ENCODE measurements at regions not wholly inside any gene's neighbourhood (a gene's known extent, or its start where the extent isn't known, plus 50 kb on each side); places are given as distances from the start of the nearest gene placed in this dataset.

DNA sequence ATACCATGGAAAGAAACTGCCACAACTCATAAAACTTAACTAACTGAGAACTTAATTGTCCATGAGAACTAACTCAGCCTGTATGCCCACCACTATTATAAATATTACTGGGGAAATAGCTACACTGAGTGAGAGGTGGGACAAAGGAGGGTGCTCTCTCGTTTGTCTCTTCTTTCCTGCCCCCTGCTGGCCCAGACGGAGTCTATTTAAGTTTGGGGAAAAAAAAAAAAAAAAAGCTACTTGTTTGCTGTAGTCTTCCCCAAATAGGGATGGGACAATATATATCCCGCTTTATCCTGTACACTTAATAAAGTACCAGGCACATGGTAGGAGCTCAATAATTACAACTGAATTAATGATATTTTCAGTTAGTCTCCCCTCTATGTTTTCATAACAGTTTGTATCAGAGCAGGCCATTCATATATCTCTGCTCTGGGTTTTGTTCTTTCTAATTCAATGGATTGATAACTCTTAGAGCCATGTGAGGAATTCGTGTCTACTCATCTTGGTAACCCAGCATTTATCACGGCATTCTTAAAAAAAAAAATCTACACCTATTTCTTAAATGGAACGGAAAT, 647.6 kb upstream of the PKDCC start:
- DNase-seq (ENCODE audit: low spot score): peak; percentile 4

DNA sequence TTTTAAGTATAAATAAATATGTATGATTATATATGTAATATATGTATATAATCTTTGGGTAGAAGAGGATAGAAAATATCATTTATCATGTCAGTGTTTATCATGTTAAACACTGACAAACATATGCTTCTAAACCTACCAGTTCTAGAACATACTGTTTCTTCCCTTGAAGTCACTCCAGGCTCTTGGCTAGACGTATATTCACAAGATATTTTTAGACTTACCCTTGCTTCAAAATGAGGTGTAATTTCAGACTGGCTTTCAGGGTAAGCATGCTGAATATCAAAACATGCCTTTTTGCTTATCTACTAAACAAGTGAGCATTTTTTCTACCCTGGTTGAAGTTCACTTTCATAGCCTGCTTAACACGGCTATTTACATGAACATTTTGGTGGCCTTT, 642.4 kb upstream of the PKDCC start:
- no peak for DNase-seq (ENCODE audit: low spot score)

- DNase-seq (ENCODE audit: low spot score): no peak
Measured at GRCh38 chr2:41409328-41409727, 638.5 kb upstream of the PKDCC start.

DNA sequence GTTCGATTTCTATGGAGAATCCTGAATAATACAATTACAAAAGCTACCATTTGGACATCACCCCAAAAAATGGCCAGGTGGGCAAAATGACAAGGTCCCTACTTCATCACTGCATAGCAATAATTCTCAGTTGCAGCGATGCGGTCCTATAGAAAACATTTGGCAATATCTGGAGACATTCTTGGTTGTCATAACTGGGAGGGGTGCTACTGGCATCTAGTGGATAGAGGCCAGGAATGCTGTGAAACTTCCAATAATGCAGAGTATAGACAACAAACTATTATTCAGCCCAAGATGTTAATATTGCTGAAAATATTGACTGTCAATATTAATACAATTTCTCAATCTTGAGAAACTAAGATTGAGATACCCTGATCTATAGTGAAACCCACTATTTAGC, 637.8 kb upstream of the PKDCC start:
- no peak for DNase-seq (ENCODE audit: low spot score)

DNA sequence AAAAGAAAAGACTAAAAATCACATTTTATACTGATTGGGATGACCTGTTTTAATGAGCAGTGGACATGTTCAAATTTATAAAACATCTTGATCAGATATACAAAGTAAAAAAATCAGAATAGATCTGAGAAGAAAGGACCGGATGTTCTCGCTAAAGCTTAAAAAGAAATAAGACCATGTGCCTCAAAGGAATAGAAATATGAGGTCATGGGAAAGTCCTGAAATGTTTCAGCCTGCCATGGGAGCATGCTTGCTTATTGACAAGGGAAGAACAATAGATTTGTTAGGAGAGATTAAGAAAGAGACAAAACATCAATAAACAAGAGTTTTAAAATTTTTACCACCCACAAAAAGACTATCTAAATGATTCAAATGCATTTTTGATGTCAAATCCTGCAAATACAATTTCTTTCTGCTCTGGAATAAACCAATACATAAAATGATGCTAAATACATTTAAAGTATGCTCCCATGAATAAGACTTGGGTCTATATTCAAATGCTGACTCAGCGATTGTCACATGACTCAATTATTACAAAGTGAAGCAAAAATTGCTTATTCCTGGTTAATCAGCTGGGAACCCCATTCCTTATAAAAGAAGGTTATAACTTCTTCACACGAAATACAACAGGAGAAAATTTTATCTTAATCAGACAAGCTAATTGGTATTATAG, 633.9 kb upstream of the PKDCC start:
- no peak for DNase-seq (ENCODE audit: low spot score)

GRCh38 chr2:41414486-41415230, 633.2 kb upstream of the PKDCC start:
- peak; percentile 7 for DNase-seq (ENCODE audit: low spot score)

- DNase-seq (ENCODE audit: low spot score): no peak
Measured at GRCh38 chr2:41417511-41417910, 630.3 kb upstream of the PKDCC start.

DNA sequence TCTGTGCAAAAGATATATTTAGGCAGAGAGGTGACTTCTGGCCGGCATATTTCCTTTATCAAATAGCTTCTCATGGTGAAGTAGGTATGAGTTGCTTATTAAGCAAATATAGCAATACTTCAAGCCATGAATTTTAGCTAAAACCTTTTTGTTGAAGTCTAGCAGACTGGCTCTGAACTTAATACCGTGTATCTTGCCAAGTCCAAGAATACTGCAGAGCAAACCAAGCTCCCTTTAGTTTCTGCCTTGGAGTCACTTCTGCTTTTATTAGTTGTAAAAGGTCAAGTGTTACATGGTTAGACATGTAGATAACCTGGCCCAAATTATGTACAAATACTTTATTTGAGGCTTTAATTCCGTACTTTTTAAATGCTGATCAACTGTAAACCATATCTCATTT, 627.6 kb upstream of the PKDCC start:
- no peak for DNase-seq (ENCODE audit: low spot score)

- DNase-seq (ENCODE audit: low spot score): no peak
Measured at GRCh38 chr2:41420872-41421271, 626.9 kb upstream of the PKDCC start.

- DNase-seq (ENCODE audit: low spot score): no peak
Measured at GRCh38 chr2:41431756-41432155, 616.1 kb upstream of the PKDCC start.

- no peak for DNase-seq (ENCODE audit: low spot score)
Measured at GRCh38 chr2:41432459-41432858, 615.4 kb upstream of the PKDCC start.

DNA sequence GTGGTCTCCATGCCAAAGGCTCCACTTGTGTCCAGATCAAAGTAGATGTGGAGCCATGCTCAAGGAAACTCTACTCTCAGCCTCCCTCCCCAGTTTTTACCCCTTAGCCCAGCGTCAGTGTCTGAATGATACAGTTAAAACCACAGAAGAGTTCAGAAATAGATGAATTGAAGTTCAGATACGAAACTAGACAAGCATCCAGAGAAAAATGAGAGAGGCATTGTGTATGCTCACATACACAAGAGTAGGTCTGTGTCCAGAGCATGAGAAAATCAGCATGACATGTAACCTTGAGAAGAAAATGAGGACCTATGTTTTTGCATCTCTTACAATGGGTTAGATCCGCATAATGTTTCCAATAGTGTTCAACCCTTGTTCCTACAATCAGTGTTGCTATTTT, 612.8 kb upstream of the PKDCC start:
- DNase-seq (ENCODE audit: low spot score): no peak

- no peak for DNase-seq (ENCODE audit: low spot score)
Measured at GRCh38 chr2:41441958-41442357, 605.9 kb upstream of the PKDCC start.

GRCh38 chr2:41445865-41446264, 602.0 kb upstream of the PKDCC start:
- no peak for DNase-seq (ENCODE audit: low spot score)

DNA sequence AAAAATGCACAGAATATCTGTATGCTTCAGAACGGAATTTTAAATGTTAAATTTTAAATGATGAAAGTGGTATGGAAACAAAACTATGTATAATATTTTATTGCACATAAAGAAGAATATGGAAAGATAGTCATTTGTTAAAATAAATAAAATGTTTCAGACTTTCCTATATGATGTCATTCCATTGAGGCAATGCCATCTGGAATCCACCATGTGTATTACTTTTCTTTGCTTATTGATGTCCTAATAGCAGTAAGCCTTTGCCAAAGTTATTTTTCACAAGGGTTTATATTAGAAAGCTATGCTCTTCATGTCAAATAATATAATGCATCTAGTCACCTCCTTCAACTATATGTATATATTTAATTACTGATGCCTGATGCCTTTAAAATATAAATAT, 601.6 kb upstream of the PKDCC start:
- DNase-seq (ENCODE audit: low spot score): no peak

DNA sequence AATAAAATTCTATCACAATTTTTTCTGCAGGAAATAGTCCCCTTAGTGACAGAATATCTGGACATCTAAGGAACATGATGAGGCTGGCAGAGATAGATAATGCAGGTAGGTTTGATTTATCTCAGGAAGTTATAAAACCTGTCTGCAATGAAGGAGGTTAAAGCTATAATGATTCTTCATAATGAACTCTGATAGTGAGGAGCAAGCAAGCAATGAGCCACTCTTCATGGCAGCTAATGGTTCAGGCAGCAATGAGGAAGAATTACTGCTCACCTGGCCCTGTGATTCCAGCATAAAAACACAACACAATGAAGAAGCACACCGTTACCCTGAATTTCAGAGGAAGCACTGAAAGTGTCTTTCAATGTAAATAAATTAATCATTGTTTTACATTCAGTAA, 599.6 kb upstream of the PKDCC start:
- DNase-seq (ENCODE audit: low spot score): no peak

GRCh38 chr2:41457026-41457425, 590.8 kb upstream of the PKDCC start:
- no peak for DNase-seq (ENCODE audit: low spot score)

GRCh38 chr2:41460661-41461060, 587.2 kb upstream of the PKDCC start:
- no peak for DNase-seq (ENCODE audit: low spot score)

DNA sequence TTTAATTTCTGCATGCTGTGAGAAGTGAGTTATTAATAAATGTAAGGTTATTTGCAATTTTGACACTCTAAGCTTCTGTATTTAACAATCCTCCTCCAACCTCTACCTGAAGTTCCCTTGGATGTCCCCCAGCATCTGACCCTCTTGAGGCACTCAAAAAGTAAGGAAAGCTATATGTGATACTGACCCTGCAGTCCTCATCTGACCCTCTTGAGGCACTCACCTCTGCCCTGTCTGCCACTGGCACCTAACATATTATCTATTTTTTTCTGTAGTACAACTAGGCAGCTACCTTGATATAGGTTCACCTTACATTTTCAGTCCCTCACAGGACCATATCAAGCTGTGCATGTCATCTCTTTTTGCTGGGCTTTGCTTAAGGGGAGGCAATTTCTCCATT, 583.4 kb upstream of the PKDCC start:
- no peak for DNase-seq (ENCODE audit: low spot score)

DNA sequence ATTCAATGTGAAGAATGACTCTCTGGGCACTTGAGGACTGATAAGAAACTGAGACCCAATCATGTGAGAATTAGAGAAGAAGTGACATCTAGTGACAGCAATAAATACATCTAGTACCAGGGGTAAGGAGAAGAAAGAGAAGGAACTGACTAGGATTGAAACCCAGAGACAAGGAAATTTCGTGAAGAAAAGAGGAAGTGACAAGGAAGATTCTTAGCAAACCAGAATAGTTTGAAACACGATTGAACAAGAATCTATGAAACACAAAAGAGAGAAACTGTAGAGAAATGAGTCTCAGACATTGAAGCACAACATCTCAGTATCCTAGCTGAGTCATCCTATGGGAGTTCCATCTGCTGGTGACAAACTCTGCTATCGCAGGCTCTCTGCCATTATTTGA, 571.9 kb upstream of the PKDCC start:
- DNase-seq (ENCODE audit: low spot score): no peak

DNA sequence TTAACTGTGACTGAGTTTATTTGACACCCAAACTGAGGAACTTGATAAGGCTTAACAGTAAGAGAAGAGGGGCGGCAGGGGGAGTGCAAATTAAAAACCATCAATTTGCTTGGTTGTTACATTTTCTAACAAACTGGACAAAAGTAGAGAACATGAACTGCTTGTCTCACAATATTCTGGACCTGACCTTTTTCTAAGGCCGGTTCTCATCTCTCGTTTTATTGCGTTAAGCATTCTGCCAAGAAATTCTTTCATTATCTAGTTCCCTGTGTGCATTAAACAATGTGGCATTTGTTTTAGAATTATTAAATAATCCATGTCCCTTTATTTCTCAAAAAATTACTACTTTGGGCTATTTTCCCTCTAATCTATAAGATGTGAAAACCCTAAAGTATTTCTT, 565.2 kb upstream of the PKDCC start:
- DNase-seq (ENCODE audit: low spot score): no peak

DNA sequence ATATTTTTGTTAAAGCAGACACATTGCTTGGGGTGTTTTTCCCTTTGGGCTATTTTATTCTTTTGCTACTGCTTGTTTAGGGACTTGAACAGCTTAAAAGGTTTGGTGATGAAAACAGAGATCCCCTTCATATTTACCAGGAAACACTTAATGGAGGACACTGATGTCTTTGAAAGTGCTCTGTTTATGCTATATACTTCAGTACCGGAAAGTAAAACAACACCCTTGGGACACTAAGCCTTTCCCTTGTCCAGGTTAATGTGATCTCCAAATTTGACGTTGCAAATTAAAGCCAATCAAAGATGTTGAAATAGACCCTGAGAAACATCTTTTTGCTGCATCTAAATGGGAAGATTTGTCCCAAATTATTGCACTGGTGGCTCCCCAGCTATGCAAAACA, 564.6 kb upstream of the PKDCC start:
- DNase-seq (ENCODE audit: low spot score): no peak

DNA sequence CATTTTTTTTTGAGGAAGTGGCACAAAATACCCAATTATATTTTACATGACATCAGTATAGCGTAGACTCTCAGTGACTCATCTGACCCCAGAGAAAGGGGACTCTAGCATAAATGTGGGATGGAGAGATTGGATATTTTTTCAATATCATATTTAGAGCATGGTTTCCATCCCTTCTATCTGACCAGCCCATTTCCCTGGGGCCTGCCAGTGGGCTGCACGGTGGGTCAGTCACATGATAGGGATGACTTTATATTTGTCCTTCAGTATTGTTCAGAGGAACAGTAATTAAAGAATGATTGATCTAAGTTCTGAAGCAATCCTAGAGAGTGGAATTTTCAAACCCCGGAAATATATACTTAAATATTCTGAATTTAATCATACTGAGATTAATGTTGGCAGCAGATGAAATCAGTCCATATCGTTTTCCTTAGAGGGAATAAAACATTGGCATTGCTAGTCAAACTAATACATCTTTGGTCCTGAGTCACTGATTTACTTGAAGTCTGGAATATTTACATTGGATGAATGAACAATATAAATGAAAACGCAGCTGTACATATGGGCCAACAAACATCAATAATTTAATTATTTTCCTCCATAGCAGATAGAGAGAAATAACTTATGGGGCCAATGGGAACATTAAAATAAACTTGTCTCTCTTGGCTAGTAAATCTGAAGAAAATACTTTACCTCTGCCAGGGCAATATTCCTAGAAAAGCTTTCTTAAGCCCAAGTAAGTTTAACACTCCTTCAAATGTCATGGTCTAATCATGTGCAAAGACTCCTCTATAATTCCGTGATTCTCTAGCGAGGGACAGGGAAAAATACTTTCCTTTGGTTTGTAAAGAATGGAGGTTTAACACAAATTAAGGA, 563.6 kb upstream of the PKDCC start:
- no peak for DNase-seq (ENCODE audit: low spot score)
